Limb (tissue), 2 donors: ENCODE measurements at regions not wholly inside any gene's neighbourhood (a gene's known extent, or its start where the extent isn't known, plus 50 kb on each side); places are given as distances from the start of the nearest gene placed in this dataset.

Experiments
- DNase-seq, 2 donors: peaks; one replicate each; pipeline ENCODE4 v3.0.0-alpha.2; 2016; ENCODE audit errors: extremely low spot score in 2 of 2

GRCh38 chr11:130583801-130584211 is 135.4 kb downstream of the ADAMTS15 start:
- no peak for DNase-seq

DNA sequence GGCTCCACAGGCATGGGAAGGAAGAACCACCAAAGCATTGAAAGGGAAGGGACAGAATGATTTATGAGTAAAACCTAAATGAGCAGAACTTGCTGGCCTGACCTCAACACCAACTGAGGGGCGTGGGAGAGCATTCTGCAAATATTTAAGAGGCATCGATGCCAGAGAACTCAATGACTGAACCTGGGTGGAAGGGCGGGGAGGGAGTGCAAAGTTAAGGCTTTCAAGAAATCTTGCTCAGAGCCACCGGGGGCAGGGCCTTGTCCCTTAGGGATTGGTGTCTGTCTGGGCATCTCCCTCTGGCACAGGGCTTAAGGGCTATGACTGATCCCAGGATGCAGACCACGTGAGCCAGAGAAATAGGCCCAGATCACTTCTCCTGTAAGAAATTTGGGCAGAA is 137.1 kb downstream of the ADAMTS15 start:
- DNase-seq: no peak

- no peak for DNase-seq
Observed at GRCh38 chr11:130587658-130588057, 139.2 kb downstream of the ADAMTS15 start.

DNA sequence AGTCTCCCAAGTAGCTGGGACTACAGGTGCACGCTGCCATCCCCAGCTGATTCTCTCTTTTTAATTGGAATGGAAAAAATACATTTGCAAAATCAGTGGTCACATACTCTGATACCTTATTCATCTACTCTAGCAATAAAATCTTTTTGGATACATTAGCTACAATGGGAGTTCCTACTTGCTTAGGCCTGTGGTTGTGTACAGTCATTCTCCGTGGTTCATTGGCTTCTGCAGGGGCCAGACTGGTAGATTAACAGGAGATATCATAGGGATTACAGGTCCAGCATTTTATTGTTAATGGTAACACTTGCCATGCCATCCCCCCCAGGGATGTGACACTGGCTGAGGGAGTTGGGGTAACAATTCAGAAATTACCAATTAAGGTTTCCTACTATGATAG is 140.0 kb downstream of the ADAMTS15 start:
- no peak for DNase-seq

GRCh38 chr11:130592056-130592455 is 143.6 kb downstream of the ADAMTS15 start:
- no peak for DNase-seq

- DNase-seq: no peak
Observed at GRCh38 chr11:130593064-130593463, 144.6 kb downstream of the ADAMTS15 start.

DNA sequence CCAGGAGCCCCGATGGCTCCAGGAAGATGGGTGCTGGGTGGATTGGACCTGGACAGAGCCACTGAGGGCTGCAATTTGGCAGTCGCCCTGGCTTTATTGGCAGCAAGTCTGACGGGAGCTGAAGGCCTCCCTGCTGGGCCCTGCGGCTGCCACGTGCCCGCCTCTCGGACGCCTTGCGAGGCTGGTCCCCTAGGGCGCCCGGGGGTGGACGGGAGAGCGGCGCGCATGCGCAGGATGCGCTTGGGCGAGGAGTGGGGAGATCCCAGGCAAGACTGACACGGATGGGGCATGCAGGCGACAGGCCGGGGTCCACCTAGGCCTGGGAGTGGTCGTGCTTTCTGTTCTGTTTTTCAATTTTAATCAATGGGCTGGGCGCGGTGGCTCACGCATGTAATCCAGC is 150.0 kb downstream of the ADAMTS15 start:
- no peak for DNase-seq

DNA sequence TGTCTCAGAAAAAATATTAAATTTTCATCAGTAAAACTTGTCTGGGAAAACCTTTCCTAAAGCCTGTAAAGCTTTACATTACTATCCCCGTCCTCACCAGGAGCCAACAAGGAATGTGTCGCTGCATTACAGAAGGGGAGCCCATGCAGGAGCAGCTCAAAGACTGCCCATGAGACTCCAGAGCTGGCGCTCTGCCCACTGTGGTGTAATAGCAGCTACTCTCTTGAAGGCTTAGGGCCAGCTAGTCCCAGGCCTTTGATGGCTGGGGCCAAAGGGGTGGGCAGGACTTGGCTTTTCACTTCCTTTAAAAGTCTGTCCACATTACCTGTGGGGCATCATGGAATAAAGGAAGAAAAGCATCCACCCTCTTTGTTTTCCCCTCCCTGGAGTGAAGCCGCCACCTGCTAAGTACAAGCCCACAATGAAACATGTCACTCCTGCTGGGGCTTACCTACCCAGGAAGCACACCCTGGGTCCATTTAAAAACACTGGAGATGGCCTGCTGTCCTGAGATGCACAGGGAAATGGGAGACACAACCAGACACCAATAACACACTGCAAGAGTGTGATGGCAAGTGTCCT is 150.7 kb downstream of the ADAMTS15 start:
- DNase-seq: no peak

GRCh38 chr11:130600139-130600538 is 151.7 kb downstream of the ADAMTS15 start:
- DNase-seq: no peak

DNA sequence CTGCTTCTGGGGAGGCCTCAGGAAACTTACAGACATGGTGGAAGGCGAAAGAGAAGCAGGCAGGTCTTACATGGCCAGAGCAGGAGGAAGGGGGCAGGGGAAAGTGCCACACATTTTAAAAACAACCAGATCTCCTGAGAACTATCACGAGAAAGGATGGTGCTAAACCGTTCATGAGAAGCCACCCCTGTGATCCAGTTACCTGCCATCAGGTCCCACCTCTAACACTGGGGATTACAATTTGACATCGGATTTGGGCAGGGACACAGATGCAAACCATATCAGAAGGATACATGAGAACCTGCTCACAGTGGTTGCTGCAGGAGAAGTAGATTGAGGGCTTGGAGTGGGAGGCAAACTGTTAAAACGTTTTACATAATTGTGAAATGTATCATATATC is 152.2 kb downstream of the ADAMTS15 start:
- DNase-seq: no peak

DNA sequence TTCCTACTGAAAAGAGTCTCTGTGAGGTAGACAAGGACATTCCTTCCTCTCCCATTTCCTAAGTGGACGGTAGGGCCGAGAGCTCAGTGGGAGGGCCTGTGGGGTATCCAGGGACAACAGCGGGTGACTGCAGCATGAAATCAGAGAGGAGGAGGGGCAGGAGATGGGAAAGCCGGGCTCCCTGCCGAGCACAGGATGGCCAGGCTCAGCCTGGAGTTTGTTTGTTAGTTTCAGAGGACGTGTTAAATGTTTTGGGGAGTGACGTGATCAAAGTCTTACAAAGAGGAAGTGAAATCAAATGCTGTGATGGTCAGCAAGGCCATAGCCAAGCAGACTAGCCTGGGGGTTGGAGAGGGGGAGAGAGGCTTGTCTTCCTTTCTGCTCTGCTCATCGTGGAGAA is 152.7 kb downstream of the ADAMTS15 start:
- peak; percentile 55 to 65 for DNase-seq

DNA sequence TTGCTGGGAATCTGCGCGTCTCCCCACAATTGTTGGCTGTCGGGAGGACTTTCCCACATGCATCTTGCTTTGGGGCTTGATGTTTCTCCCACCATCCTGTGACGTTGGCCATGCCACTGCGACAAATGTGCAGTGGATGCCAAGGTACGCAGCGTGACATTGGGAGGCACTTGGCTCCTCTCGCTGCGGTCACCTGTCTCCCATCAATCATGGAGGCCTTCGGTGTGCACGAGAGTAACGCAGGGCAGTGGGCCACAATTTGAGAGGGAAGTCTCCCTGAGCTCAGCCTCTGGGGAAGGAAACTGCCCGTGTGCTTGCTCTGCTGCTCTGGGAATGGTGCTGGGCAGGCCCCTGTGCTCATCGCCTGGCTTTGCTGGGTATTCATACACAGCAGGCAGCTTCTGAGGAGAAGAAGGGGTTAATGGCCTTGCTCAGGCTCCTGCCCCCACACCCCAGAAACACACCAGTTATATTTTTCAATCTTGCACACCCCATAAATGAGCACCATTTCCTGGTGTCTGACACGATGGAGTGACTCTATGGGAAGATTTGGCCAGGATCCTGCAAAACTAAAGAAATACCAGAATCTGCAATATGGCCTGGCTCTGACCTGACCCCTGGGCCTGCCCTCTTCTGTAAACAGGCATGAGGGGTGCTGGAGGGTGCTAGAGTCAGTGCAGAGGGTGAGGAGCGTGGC is 153.5 kb downstream of the ADAMTS15 start:
- DNase-seq: no peak

GRCh38 chr11:130602641-130603334 is 154.3 kb downstream of the ADAMTS15 start:
- DNase-seq: no peak

- DNase-seq: no peak
Observed at GRCh38 chr11:130603335-130603906, 155.0 kb downstream of the ADAMTS15 start.

DNA sequence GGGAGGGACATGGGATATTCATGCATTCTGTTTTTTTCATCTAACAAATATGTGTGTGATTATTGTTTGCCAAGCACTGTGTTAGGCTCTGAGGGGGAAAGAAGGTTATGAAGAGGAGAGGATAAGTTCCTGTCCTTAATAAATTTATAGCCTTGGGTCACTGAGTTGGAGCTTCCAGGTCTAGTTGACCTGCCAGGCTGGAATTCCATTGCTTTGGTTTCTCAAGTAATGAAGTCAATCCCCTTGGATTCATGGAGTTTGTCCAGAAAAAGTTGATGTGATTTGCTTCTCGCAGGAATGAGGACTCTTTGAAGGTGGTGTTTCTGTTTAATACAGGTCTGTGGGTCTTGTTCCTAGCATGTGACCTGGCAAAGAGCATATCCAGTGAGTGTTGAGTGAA is 156.2 kb downstream of the ADAMTS15 start:
- DNase-seq: no peak

DNA sequence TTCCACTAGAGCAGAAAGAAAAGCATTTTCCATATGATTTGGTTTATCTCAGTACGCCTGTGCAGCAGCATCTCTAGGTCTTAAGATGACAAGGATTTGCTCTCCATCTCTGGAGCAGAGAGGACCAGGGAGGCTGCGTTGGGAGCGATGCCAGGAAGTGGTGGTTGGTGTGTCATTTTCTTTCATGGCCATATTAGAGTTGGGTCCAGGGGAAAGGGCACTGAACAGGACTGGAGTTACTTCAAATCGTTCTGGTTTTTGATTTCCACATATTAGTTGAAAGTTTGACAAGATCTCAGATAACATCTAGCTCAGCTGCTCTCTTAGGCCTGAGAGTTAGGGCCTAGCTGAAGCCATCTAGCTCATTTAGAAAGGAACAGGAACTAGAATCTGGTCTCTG is 157.7 kb downstream of the ADAMTS15 start:
- no peak for DNase-seq

- peak in 1 of 2 donors; percentile 63 for DNase-seq
Observed at GRCh38 chr11:130606781-130607511, 158.5 kb downstream of the ADAMTS15 start.

GRCh38 chr11:130608287-130608686 is 159.8 kb downstream of the ADAMTS15 start:
- no peak for DNase-seq

DNA sequence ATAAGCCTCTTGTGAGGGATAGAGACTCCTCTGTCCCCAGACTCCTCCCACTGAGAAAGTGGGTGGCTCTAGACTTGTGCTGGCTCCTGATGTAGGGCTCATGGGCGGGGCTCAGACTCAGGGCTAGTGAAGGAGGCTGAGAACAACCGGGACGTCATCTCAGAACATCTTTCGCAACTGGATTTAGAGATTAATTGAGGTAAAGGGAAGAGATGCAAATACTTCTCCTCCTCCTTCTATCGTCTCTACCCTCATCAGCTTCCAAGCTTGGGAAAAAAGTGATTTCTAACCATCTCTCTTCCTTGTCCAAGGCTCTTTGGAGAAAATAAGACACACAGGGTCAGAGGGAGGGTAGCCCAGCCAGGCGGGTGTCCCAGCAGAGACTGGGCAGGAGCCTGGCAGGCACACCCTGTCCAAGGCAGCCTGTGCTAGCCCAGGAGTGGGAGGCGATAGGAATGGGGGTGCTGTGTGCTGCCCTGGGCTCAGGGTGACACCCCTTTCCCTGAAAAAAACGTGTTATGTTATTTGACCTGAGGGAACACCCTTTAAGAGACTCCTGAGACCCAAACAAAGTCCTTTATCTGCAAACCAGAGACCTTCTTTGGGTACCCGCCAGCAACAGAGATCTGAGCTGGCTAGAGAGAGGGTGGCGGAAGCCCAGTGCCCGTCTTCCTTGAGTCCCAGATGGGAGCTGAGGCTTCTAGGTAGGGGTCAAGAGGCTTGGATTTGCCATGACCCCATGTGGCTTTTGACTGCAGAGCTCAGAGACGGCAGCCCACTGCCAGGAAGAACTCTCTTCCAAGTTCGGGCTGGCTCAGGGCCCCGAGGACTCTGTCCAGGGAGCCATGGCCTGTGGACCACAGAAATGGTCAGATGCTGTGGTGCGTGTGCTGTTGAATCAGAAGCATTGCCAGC is 160.9 kb downstream of the ADAMTS15 start:
- DNase-seq: no peak

GRCh38 chr11:130611791-130612251 is 163.4 kb downstream of the ADAMTS15 start:
- no peak for DNase-seq
